GM21528 (cell line): ENCODE measurements at regions not wholly inside any gene's neighbourhood (a gene's known extent, or its start where the extent isn't known, plus 50 kb on each side); places are given as distances from the start of the nearest gene placed in this dataset.

ENCODE experiments used
- ATAC-seq: cut with Tn5 transposase; IDR thresholded peaks from one replicate; pipeline ENCODE4 v1.9.1; 2021; ENCODE audit warnings: mild to moderate bottlenecking, moderate library complexity; ENCODE audit not compliant: unreplicated experiment, low FRiP score

DNA sequence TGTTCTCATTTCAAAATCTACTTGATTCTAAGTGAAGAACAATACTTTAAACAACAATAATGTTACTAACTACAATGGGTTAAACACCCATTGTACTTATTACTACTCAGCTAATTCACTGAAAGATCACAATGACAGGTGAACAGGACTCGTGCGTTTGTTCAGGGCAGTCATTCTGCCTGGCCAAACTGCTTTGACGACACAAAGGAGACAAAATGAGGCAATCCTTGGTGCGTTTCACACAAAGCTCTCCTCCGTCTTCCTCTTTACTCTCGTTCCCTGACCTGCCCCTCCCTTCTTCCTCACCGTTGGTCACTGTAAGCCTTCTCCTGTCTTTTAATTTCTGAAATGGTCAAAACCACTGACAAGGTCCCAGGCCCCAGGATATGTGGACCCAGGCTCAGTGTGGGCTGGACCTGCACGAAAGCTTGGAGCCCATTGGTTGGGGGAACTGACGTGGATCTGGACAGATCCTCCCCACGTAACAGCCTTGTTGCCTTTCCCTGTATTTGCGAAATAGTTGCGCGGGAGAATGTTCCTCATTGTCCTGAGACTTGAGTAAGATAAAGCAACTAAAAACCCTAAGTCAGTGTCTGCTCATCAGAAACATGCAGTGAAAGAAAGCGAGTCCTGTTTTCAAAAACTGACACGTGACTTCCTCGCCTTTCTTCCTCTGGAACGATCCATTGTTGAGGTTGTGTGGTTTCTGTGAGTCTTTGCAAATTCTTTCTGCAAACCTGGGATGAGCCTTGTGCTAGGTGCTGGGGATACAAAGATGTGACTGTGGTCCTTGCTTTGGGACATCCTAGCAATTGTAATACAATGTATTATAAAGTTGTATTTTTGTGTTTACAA lies 147.1 kb upstream of the RGMA start:
- ATAC-seq: no peak

GRCh38 chr15:93235269-93235668 lies 146.3 kb upstream of the RGMA start:
- no peak for ATAC-seq

DNA sequence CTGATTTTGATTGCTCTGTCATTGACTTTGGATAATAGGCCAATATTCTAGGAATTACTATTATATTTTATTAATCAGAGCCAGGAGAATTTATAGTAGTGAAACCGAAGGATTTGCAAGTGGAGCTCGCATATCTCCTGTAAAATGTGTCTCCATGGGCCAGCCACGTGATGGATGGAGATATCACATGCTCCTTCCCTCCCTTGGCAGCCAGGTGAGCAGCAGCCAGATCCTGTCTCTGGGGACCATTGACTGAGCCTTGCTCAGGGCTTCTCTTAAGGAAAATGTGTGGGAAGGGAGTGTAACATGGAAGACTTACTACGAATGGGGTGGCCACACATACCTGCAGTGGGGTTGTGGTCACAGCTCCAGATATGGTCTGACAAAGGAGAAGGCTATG lies 144.7 kb upstream of the RGMA start:
- no peak for ATAC-seq

GRCh38 chr15:93232845-93233244 lies 143.8 kb upstream of the RGMA start:
- ATAC-seq: no peak

DNA sequence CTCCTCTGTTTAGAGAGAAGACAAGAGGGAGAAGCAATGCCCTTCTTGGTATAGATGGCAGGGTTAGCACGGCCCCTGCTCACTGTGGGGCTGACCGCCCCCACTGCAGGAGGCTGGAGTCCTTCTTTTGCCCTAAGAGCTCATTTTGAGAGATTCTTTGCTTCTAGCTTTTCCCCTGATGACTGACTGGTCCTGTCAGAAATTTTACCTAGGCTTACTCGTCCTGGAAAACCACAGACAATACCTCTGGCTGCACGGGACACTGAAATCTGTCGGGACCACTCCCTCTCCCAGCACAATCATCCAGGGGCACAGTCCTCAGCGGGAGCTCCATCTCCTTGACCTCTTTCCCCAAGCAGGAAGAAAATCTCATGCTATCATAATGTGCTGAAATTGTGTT lies 143.0 kb upstream of the RGMA start:
- ATAC-seq: no peak

- no peak for ATAC-seq
Observed at GRCh38 chr15:93231261-93231925, 142.4 kb upstream of the RGMA start.

GRCh38 chr15:93228546-93228945 lies 139.5 kb upstream of the RGMA start:
- no peak for ATAC-seq

- ATAC-seq: no peak
Observed at GRCh38 chr15:93223803-93224202, 134.8 kb upstream of the RGMA start.

DNA sequence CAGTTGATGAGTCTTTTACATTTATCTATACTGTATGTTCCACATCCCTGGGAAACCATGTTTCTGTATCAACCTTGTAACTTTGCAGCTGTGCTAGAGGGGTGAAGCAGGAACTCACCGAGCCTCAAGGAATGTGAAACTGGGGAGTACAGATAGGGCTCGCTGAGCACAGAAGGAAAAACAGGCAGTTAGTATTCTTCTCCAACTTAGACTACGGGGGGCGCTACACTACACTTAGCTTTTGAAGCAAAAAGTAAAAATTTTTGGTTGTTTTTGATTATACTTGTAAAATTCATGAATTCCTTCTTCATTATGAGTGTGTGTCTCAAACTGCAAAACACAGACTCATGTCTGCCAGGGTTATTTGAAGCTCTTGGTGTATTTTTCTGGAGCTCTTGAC lies 132.7 kb upstream of the RGMA start:
- ATAC-seq: no peak

DNA sequence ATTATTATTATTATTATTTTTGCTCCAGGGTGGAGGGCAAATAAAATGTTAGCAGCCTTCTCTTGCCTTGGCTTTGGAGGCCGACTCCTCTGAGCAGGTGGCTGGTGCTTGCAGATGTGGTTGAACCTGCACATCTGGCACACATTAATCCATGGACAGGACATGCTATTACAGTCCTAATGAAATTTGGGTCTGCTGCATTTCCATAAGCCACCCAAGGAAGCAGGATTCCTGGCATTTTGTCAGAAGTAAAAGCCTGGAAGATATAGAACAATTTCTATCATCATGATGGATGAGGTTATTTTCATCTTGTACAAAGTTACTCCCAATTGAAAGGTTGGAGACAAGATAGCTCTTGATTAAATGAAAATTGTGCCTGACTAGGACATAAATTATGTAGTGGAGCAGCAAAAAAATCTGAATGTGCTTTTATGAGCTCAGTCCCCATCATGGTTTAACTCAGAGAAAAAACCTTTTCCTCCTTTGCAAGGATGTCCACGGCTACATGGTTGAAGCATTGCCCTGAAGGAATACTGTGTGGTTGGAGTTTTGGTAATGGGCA lies 130.9 kb upstream of the RGMA start:
- no peak for ATAC-seq

- ATAC-seq: no peak
Observed at GRCh38 chr15:93217343-93217742, 128.3 kb upstream of the RGMA start.

- ATAC-seq: no peak
Observed at GRCh38 chr15:93214106-93214505, 125.1 kb upstream of the RGMA start.

DNA sequence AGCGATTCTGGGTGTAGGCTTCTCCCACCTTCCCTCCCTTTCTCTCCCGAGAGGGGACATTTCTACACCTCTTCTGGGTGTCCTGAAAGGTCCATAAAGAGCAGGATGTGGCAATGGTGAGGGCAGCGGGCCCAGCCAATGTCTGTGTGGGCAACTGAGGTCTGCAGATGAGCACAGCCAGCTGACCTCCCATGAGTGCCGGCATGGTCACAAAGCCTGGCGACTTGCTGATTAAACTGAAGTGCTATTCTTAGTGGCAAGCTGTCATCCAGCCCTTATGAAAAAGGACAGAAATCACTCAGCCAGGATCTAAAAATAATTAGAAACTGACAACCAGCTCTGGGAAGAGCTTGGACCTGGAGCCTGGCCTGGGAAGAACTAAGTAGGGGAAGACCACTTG lies 124.3 kb upstream of the RGMA start:
- ATAC-seq: no peak

- ATAC-seq: no peak
Observed at GRCh38 chr15:93212578-93212977, 123.6 kb upstream of the RGMA start.

GRCh38 chr15:93210995-93211394 lies 122.0 kb upstream of the RGMA start:
- ATAC-seq: no peak

DNA sequence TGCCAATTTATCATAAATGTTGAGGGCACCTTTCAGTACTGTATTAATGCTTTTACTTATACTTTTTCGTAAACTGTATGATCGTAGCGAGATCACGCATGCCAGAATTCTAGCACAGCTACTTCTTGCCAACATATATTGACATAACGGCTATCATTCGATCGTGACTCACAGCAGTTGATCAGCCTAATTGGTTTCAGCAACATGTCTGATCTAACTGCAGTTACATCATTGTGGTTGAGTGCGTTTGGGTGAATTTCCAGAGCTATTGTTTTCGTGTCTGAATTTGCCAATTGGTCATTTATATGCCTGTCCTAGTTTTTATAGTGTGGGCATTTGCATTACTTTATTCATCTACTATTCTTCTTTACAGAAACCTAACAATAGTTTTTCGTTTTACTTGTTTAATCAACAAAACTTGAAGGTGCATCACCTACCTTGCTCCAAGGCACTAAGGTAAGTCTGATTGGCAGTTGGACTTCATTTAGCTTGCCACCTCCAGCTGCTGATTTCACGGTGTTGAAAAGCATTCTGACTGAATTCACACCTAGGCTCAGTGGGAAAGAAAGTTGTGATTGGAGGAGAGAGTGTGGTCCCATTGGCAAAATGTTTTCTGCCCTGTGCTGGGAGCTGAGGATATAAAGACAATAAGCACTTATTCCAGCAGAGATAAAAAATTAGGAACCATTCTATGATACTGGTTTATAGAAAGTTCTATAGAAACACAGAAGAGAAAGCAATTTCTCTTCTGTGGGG lies 120.9 kb upstream of the RGMA start:
- no peak for ATAC-seq

- ATAC-seq: no peak
Observed at GRCh38 chr15:93206893-93207292, 117.9 kb upstream of the RGMA start.

GRCh38 chr15:93205413-93205812 lies 116.4 kb upstream of the RGMA start:
- ATAC-seq: no peak

- no peak for ATAC-seq
Observed at GRCh38 chr15:93203036-93203435, 114.0 kb upstream of the RGMA start.

- ATAC-seq: no peak
Observed at GRCh38 chr15:93202405-93202804, 113.4 kb upstream of the RGMA start.

GRCh38 chr15:93201940-93202339 lies 112.9 kb upstream of the RGMA start:
- ATAC-seq: no peak
